Coronary artery (tissue), 2 donors: ENCODE measurements at regions not wholly inside any gene's neighbourhood (a gene's known extent, or its start where the extent isn't known, plus 50 kb on each side); places are given as distances from the start of the nearest gene placed in this dataset.

Experiments
- DNase-seq: peaks from one replicate; pipeline ENCODE4 v3.0.0-alpha.2; 2017; ENCODE audit warnings: low spot score
- H3K27ac ChIP-seq, 2 donors: fragments of 200-600 bp; sonication (generic); one replicate each; pipeline ENCODE4 v1.5.1; 2016 to 2019
- H3K4me3 ChIP-seq: fragments of 200-600 bp; sonication (generic); 2 replicates; pipeline ENCODE4 v1.5.1; 2016; ENCODE audit warnings: mild to moderate bottlenecking, moderate library complexity
- TF ChIP-seq, protein P1 (sequence below): fragments of 200-600 bp; sonication (generic); IDR thresholded peaks from one replicate; pipeline ENCODE4 v1.5.1; 2019; ENCODE audit warnings: antibody characterized with exemption

DNA sequence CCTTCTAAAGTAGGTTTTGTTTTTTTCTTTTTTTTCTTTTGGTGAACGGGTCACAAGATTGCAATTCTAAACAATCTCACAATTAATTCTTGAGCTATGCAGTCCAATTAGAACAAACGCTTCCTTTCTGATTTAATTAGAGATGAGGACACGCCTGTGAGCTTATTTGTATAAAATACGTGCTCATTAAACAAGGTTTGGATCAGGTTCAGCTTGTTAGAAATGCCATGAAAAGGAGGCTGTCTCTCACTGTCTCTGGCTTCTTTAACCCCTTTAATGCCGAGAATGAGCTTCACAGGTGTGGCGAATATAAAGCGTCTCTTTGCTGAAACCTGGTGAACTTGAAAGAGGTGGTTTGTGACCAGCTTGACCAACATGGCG is 191.8 kb downstream of the GAS1 start:
- TF ChIP-seq, protein P1, sequence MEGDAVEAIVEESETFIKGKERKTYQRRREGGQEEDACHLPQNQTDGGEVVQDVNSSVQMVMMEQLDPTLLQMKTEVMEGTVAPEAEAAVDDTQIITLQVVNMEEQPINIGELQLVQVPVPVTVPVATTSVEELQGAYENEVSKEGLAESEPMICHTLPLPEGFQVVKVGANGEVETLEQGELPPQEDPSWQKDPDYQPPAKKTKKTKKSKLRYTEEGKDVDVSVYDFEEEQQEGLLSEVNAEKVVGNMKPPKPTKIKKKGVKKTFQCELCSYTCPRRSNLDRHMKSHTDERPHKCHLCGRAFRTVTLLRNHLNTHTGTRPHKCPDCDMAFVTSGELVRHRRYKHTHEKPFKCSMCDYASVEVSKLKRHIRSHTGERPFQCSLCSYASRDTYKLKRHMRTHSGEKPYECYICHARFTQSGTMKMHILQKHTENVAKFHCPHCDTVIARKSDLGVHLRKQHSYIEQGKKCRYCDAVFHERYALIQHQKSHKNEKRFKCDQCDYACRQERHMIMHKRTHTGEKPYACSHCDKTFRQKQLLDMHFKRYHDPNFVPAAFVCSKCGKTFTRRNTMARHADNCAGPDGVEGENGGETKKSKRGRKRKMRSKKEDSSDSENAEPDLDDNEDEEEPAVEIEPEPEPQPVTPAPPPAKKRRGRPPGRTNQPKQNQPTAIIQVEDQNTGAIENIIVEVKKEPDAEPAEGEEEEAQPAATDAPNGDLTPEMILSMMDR = no peak
- no peak overlapping the region for H3K4me3 ChIP-seq
- no peak overlapping the region for H3K27ac ChIP-seq
- no peak for DNase-seq

DNA sequence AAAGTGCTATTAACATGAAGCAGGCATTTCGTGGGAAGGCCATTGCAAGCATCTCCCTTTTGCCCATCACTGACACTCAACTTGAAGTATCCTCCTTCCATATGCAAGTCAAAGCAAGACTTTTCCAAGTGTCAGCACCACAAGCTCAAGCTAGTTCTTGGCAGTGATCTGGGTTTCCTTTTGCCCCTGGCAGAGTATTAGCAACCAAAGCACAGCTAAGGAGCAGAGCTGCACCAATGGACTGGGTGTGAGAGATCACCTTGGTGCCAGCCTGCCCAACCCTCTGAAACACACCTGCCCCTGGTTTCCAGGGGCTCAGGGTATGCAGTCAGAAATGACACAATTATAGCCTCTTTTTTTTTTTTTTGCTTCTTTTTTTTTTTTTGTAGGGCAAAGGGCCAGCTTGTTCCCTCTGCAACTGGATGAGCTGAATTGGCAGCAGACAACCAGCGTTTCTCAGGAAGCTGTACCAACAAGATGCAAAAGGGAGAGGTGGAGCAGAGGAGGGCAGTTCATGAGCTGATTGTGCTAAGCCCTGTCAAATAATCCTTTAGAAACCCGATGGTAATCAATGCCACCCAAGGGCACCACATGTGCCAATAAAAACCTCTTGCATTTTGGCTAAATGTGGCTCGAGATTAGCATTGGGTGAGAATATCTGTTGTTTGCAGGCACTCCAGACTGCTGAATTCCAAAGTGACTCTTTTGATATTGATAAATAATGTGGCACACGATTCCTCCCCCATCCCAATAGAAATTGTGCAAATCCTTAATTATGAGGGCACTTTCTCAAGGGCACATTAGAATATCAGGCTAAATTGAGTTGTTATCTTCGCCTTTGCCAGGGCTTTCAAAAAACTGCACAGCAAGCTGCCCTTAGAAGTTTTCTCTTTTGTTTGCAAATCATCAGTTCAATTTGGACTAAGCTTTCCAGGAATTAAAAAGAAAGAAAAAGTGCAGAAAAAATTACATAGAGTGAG is 192.4 kb downstream of the GAS1 start:
- Histone ChIP-seq H3K4me3 (no peak overlapping the region), H3K27ac (no peak overlapping the region)
- TF ChIP-seq, protein P1 = no peak
- DNase-seq = no peak

DNA sequence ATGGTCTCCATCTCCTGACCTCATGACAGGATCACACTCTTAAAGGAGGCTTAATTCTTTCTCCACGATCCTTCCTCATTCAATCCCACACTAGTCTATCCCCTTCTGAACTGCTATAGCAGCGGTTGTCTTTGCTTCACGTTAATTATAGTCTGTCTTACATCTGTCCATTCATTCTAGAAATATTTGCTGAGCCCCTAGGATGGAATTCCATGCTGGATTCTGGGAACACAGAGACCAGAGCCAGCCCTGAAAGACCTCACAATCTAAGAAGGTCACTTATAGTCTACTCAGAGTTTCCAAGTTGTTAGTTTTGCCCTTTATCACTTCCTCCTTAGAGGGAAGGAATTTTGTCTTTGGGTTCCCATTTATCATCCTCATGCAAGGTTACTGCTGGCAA is 193.5 kb downstream of the GAS1 start:
- TF ChIP-seq, protein P1 = no peak
- no peak for DNase-seq
- H3K27ac ChIP-seq = no peak overlapping the region
- no peak overlapping the region for H3K4me3 ChIP-seq

DNA sequence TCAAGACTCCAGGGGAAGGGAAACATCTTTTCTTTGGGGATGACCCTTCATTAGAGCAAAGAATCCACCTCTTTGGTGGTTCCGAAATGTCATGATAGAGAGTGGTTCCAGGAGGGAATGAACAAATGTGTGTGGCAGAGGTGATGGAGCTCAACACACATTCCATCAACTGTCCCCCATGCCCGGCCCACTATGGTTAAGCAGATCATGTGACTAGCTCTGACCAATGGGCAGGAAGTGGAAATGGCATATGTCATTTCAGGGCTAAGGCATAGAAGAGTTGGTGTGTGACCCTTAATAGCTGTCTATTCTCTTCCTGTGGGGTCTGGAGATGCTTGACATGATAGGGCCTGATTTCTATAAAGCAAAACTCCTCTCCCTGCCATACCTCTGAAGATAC is 194.6 kb downstream of the GAS1 start:
- no peak overlapping the region for H3K27ac ChIP-seq
- no peak overlapping the region for H3K4me3 ChIP-seq
- DNase-seq = no peak
- TF ChIP-seq, protein P1 = no peak

DNA sequence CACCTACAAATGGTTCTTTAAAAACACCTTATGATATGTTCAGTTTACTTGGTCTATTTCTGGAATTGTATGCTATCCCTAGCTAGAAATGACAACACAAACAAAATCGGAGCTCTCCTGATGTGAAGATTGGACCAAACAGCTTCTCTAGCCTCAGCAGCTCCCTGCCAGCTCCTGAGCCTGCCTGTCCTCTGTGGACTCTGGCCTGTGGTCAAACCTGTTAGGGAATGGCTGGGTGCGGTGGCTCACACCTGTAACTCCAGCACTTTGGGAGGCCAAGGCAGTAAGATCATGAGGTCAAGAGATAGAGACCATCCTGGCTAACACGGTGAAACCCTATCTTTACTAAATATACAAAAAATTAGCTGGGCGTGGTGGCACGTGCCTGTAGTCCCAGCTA is 195.3 kb downstream of the GAS1 start:
- no peak for DNase-seq
- H3K4me3 ChIP-seq = no peak overlapping the region
- TF ChIP-seq, protein P1 = no peak
- H3K27ac ChIP-seq = no peak overlapping the region

DNA sequence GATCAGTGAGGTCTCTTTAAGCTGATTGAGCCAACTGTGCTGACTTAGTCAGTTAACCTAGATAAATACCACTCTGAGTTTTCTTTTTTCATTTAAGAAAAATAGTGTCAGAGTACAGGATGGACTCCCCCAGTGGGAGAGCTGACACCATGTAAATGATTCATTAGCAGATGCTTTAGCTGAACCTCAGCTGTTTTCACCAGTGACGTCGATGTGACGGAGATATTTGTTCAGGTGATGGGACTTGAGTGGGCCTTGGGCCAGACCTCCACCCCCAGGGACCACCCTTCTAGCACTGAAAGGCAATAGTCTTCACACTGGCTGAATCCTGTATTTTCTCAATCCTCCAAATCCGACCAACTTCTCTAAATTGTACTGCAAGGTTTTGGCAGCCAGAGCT is 196.1 kb downstream of the GAS1 start:
- no peak for DNase-seq
- Histone ChIP-seq H3K27ac (no peak overlapping the region), H3K4me3 (no peak overlapping the region)
- TF ChIP-seq, protein P1 = no peak

DNA sequence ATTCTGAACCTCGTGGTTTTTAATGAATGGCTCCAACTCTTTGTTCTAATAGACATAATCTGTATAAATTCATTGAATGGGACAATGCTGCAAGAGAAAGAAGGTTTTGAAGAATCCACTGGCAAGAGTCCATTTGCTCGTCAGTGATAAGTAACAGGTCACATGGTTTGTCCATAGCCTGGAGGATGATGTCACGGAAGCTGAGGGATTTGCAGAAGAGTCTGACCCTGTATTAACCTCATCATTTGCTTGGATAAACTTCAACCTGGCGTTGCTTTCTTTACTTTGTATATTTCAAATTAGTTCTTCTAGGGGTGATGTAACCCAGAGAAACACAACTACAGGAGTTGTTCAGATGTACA is 197.4 kb downstream of the GAS1 start:
- no peak overlapping the region for H3K27ac ChIP-seq
- DNase-seq = no peak

More for the DNA sequence above, 197.4 kb downstream of the GAS1 start:
- H3K4me3 ChIP-seq = no peak overlapping the region
- TF ChIP-seq, protein P1 = no peak
